ENCODE measurements at regions not wholly inside any gene's neighbourhood (a gene's known extent, or its start where the extent isn't known, plus 50 kb on each side); places are given as distances from the start of the nearest gene placed in this dataset.

- no peak overlapping the region for H3K4me3 ChIP-seq
- TF ChIP-seq POLR2A (IDR thresholded peaks at IDR 0.05) (no peak), CTCF (IDR thresholded peaks at IDR 0.05) (no peak)
- DNase-seq (no peak), ATAC-seq (no peak)
- H3K36me3 ChIP-seq (replicated peaks in 1 of 2; ENCODE audit: insufficient read depth in 1 of 2, low read depth in 2 of 2) = no peaks in the 10 kb centered on the region
- WGBS, 2 donors = 67 to 68% methylated on average over 7 of the region's 7 CpGs
- no peaks in the 10 kb centered on the region for H3K27me3 ChIP-seq
- no peaks in the 10 kb centered on the region for H3K4me1 ChIP-seq
- H3K9me3 ChIP-seq = no peaks in the 10 kb centered on the region
- intact Hi-C loops (cut with DNase I) = no loop called here
- no peak overlapping the region for H3K27ac ChIP-seq
These were observed 70.4 kb upstream of the GATA2 start for GRCh38 chr3:128563439-128563838.

GRCh38 chr3:128561504-128561903 lies 68.5 kb upstream of the GATA2 start:
- H3K9me3 ChIP-seq = no peaks in the 10 kb centered on the region
- WGBS, 2 donors = 63 to 67% methylated on average over 2 of the region's 2 CpGs
- H3K27me3 ChIP-seq = no peaks in the 10 kb centered on the region
- H3K4me3 ChIP-seq = no peak overlapping the region
- DNase-seq = no peak
- H3K36me3 ChIP-seq (replicated peaks in 1 of 2; ENCODE audit: insufficient read depth in 1 of 2, low read depth in 2 of 2) = no peaks in the 10 kb centered on the region
- intact Hi-C loops (cut with DNase I) = no loop called here
- H3K27ac ChIP-seq = no peak overlapping the region
- no peak for ATAC-seq
- TF ChIP-seq POLR2A (IDR thresholded peaks at IDR 0.05) (no peak), CTCF (IDR thresholded peaks at IDR 0.05) (no peak)
- H3K4me1 ChIP-seq = no peaks in the 10 kb centered on the region

GRCh38 chr3:128560768-128561167 lies 67.8 kb upstream of the GATA2 start:
- H3K27ac ChIP-seq = no peak overlapping the region
- H3K4me1 ChIP-seq = no peaks in the 10 kb centered on the region
- DNase-seq = no peak
- no peak for ATAC-seq
- WGBS, 2 donors = 85 to 89% methylated on average over 11 to 12 of the region's 12 CpGs
- H3K36me3 ChIP-seq (replicated peaks in 1 of 2; ENCODE audit: insufficient read depth in 1 of 2, low read depth in 2 of 2) = no peaks in the 10 kb centered on the region
- H3K4me3 ChIP-seq = no peak overlapping the region
- H3K27me3 ChIP-seq = no peaks in the 10 kb centered on the region
- intact Hi-C loops (cut with DNase I) = no loop called here
- H3K9me3 ChIP-seq = no peaks in the 10 kb centered on the region
- TF ChIP-seq POLR2A (IDR thresholded peaks at IDR 0.05) = no peak
- TF ChIP-seq CTCF (IDR thresholded peaks at IDR 0.05) = no peak

GRCh38 chr3:128559486-128560225 lies 66.7 kb upstream of the GATA2 start:
- no peak for TF ChIP-seq POLR2A (IDR thresholded peaks at IDR 0.05)
- no peak for TF ChIP-seq CTCF (IDR thresholded peaks at IDR 0.05)
- WGBS, 2 donors = 44 to 50% methylated on average over 16 to 17 of the region's 17 CpGs
- intact Hi-C loops (cut with DNase I) = no loop called here
- no peak overlapping the region for H3K27ac ChIP-seq
- H3K4me3 ChIP-seq = no peak overlapping the region
- H3K36me3 ChIP-seq (replicated peaks in 1 of 2; ENCODE audit: insufficient read depth in 1 of 2, low read depth in 2 of 2) = no peaks in the 10 kb centered on the region
- DNase-seq = no peak
- no peaks in the 10 kb centered on the region for H3K4me1 ChIP-seq
- no peak for ATAC-seq
- no peaks in the 10 kb centered on the region for H3K27me3 ChIP-seq
- no peaks in the 10 kb centered on the region for H3K9me3 ChIP-seq

All from body of pancreas (tissue), 4 donors.